Breast epithelium (tissue), 4 donors: ENCODE measurements at regions not wholly inside any gene's neighbourhood (a gene's known extent, or its start where the extent isn't known, plus 50 kb on each side); places are given as distances from the start of the nearest gene placed in this dataset.

Experiments used
- DNase-seq, 2 donors: peaks; one replicate each; pipeline ENCODE4 v3.0.0-alpha.2; 2019; ENCODE audit warnings: low spot score in 2 of 2
- H3K27ac ChIP-seq, 2 donors: fragments of 200-600 bp; sonication (generic) in 1 of 2; one replicate each; pipeline ENCODE4 v1.5.1; 2016 to 2019; ENCODE audit warnings: mild to moderate bottlenecking in 1 of 2
- H3K27me3 ChIP-seq, 2 donors: fragments of 200-600 bp; sonication (generic) in 1 of 2; one replicate each; pipeline versions ENCODE4 v1.5.1 to v1.6.0; 2017 to 2019; ENCODE audit warnings: control low read depth in 1 of 2, mild to moderate bottlenecking in 1 of 2
- H3K36me3 ChIP-seq: fragments of 200-600 bp; one replicate; pipeline ENCODE4 v1.5.1; 2019
- H3K4me1 ChIP-seq, 2 donors: fragments of 200-600 bp; sonication (generic); one replicate each; pipeline ENCODE4 v1.5.1; 2016 to 2019; ENCODE audit warnings: control low read depth in 1 of 2
- H3K4me3 ChIP-seq, 3 donors: fragments of 200-600 bp; sonication (generic); 1 replicate in 2 of 3; 2 replicates in 1 of 3; pipeline ENCODE4 v1.5.1; 2016 to 2019; ENCODE audit warnings: mild to moderate bottlenecking in 3 of 3, moderate library complexity in 2 of 3
- H3K9me3 ChIP-seq, 2 donors: fragments of 200-600 bp; sonication (generic) in 1 of 2; one replicate each; pipeline ENCODE4 v1.5.1; 2016 to 2019; ENCODE audit warnings: control low read depth in 1 of 2
- CTCF ChIP-seq, 3 donors: fragments of 450-650 bp; IDR thresholded peaks; one replicate each; pipeline ENCODE4 v1.5.1; 2016 to 2017; ENCODE audit warnings: antibody characterized with exemption in 3 of 3, mild to moderate bottlenecking in 3 of 3, moderate library complexity in 3 of 3
- POLR2A ChIP-seq: fragments of 450-650 bp; IDR thresholded peaks from one replicate; pipeline ENCODE4 v1.6.1; 2016; ENCODE audit warnings: antibody characterized with exemption, mild to moderate bottlenecking, moderate library complexity
- POLR2AphosphoS5 ChIP-seq, 3 donors: sonication (generic); formaldehyde crosslinking; IDR thresholded peaks; one replicate each; pipeline ENCODE4 v1.6.1; 2017; ENCODE audit warnings: antibody characterized with exemption in 3 of 3
- intact Hi-C: fragments of 100-400 bp; cut with DNase I; formaldehyde crosslinking; loops from one replicate; pipeline ENCODE4 v1.15.1; 2023; ENCODE audit warnings: low total_unique reads

- no peak overlapping the region for H3K27ac ChIP-seq
- intact Hi-C loops, result no loop called here
- no peak overlapping the region for H3K4me3 ChIP-seq
- DNase-seq, result no peak
- H3K9me3 ChIP-seq, result no peaks in the 10 kb centered on the region
- no peaks in the 10 kb centered on the region for H3K4me1 ChIP-seq
- no peak for TF ChIP-seq POLR2AphosphoS5 (IDR thresholded peaks at IDR 0.05)
- TF ChIP-seq CTCF (IDR thresholded peaks at IDR 0.05), result no peak
- no peak for TF ChIP-seq POLR2A
- no peaks in the 10 kb centered on the region for H3K36me3 ChIP-seq
- no peaks in the 10 kb centered on the region for H3K27me3 ChIP-seq
Measured at GRCh38 chr4:96504386-96504785, 664.5 kb downstream of the PDHA2 start.

- Histone ChIP-seq H3K4me3 (no peak overlapping the region), H3K9me3 (no peaks in the 10 kb centered on the region), H3K4me1 (no peaks in the 10 kb centered on the region), H3K27me3 (no peaks in the 10 kb centered on the region), H3K36me3 (no peaks in the 10 kb centered on the region), H3K27ac (no peak overlapping the region)
- intact Hi-C loops, result no loop called here
- TF ChIP-seq POLR2AphosphoS5 (IDR thresholded peaks at IDR 0.05) (no peak), POLR2A (no peak), CTCF (IDR thresholded peaks at IDR 0.05) (no peak)
- no peak for DNase-seq
Measured at GRCh38 chr4:96509039-96509741, 669.3 kb downstream of the PDHA2 start.

GRCh38 chr4:96519291-96519690 lies 679.4 kb downstream of the PDHA2 start:
- Histone ChIP-seq H3K9me3 (no peaks in the 10 kb centered on the region), H3K27ac (no peak overlapping the region), H3K4me3 (no peak overlapping the region), H3K36me3 (no peaks in the 10 kb centered on the region), H3K27me3 (no peaks in the 10 kb centered on the region), H3K4me1 (no peaks in the 10 kb centered on the region)
- intact Hi-C loops, result no loop called here
- no peak for TF ChIP-seq POLR2AphosphoS5 (IDR thresholded peaks at IDR 0.05)
- TF ChIP-seq CTCF (IDR thresholded peaks at IDR 0.05), result no peak
- TF ChIP-seq POLR2A, result no peak
- no peak for DNase-seq

GRCh38 chr4:96521046-96521536 lies 681.2 kb downstream of the PDHA2 start:
- TF ChIP-seq CTCF (IDR thresholded peaks at IDR 0.05) (no peak), POLR2AphosphoS5 (IDR thresholded peaks at IDR 0.05) (no peak), POLR2A (no peak)
- DNase-seq, result no peak
- H3K27ac ChIP-seq, result no peak overlapping the region
- no peaks in the 10 kb centered on the region for H3K36me3 ChIP-seq
- no peaks in the 10 kb centered on the region for H3K4me1 ChIP-seq
- H3K9me3 ChIP-seq, result no peaks in the 10 kb centered on the region
- intact Hi-C loops, result no loop called here
- no peak overlapping the region for H3K4me3 ChIP-seq
- no peaks in the 10 kb centered on the region for H3K27me3 ChIP-seq

GRCh38 chr4:96523611-96524010 lies 683.7 kb downstream of the PDHA2 start:
- TF ChIP-seq CTCF (IDR thresholded peaks at IDR 0.05), result no peak
- no peak for TF ChIP-seq POLR2A
- no peak for TF ChIP-seq POLR2AphosphoS5 (IDR thresholded peaks at IDR 0.05)
- Histone ChIP-seq H3K4me3 (no peak overlapping the region), H3K27ac (no peak overlapping the region), H3K27me3 (no peaks in the 10 kb centered on the region), H3K36me3 (no peaks in the 10 kb centered on the region), H3K9me3 (no peaks in the 10 kb centered on the region), H3K4me1 (no peaks in the 10 kb centered on the region)
- intact Hi-C loops, result no loop called here
- no peak for DNase-seq
